SK-N-DZ (cell line): ENCODE measurements at regions not wholly inside any gene's neighbourhood (a gene's known extent, or its start where the extent isn't known, plus 50 kb on each side); places are given as distances from the start of the nearest gene placed in this dataset.

Experiments
- small RNA-seq, 2 experiments: library from RNA; depleted of rRNA; stranded (forward); fragments of <200 nt; gene quantifications; one replicate each; pipeline ENCODE3, GENCODE V24; 2014

Small RNA genes lying in the stretch of these regions (small RNA-seq; reads per million reads assigned to genes)
- 0 reads per million in 2 experiments for gene RNA5SP454
